ENCODE measurements at regions not wholly inside any gene's neighbourhood (a gene's known extent, or its start where the extent isn't known, plus 50 kb on each side); places are given as distances from the start of the nearest gene placed in this dataset.
A peak's percentile ranks its signal among the peaks of the same experiment; 100 is the strongest.

DNA sequence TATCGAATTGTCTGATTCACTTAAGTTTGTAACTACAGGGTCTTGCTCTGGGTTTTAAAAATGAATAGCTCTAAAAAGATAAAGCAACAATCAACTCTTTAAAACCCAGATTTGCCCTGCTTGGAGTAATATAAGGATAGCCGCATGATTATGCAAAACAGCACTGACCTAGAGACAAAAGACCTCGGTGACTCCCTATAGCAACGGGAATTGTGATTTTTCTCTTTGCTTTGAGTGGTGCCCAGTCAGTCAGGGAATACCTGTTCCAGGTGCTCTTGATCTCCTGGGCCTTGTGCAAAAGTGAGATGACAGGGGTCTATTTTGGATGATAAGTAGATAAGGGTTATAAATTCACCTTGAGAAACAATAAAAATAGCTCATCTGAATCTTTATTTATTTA, 336.3 kb upstream of the NOX3 start (continued):
- TF ChIP-seq, protein P1, sequence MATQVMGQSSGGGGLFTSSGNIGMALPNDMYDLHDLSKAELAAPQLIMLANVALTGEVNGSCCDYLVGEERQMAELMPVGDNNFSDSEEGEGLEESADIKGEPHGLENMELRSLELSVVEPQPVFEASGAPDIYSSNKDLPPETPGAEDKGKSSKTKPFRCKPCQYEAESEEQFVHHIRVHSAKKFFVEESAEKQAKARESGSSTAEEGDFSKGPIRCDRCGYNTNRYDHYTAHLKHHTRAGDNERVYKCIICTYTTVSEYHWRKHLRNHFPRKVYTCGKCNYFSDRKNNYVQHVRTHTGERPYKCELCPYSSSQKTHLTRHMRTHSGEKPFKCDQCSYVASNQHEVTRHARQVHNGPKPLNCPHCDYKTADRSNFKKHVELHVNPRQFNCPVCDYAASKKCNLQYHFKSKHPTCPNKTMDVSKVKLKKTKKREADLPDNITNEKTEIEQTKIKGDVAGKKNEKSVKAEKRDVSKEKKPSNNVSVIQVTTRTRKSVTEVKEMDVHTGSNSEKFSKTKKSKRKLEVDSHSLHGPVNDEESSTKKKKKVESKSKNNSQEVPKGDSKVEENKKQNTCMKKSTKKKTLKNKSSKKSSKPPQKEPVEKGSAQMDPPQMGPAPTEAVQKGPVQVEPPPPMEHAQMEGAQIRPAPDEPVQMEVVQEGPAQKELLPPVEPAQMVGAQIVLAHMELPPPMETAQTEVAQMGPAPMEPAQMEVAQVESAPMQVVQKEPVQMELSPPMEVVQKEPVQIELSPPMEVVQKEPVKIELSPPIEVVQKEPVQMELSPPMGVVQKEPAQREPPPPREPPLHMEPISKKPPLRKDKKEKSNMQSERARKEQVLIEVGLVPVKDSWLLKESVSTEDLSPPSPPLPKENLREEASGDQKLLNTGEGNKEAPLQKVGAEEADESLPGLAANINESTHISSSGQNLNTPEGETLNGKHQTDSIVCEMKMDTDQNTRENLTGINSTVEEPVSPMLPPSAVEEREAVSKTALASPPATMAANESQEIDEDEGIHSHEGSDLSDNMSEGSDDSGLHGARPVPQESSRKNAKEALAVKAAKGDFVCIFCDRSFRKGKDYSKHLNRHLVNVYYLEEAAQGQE (IDR thresholded peaks at IDR 0.05; ENCODE audit: low read depth): no peak

DNA sequence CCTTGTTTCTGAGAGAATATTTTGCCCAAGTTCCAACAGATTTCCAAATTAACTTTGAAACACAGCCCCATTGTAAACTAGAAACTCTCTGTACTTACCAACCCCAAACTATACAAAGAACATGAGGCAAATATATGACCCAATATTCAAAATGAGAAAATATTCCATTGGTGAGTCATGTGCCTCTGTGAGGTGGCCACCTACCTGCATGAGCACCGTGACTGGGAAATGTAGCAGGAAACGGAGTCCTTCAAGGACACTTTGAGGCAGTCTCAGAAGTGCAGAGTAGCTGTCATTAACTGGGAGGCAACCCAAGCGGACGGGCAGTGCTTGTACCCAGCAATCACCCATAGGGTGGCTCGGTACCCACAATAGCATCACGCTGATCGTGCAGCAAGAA, 335.5 kb upstream of the NOX3 start:
- intact Hi-C loops (cut with micrococcal nuclease): no loop called here
- Histone ChIP-seq H3K4me3 (replicated peaks in 1 of 2; ENCODE audit: low read depth in 1 of 2, low read length in 2 of 2) (no peak overlapping the region), H3K36me3 (ENCODE audit: control insufficient read depth in 1 of 2, insufficient read depth in 2 of 2, low read length in 2 of 2) (no peaks in the 10 kb centered on the region), H3K79me2 (ENCODE audit: insufficient read depth, low read length) (no peaks in the 10 kb centered on the region), H3K9me2 (ENCODE audit: insufficient read depth) (no peaks in the 10 kb centered on the region), H3K4me1 (ENCODE audit: control insufficient read depth in 1 of 2, insufficient read depth in 2 of 2, low read length in 2 of 2) (peaks cover 0 to 5% of the 10 kb centered on the region in 2 experiments; a peak in 1 of 4 replicates), H4K20me1 (ENCODE audit: insufficient read depth) (no peaks in the 10 kb centered on the region), H3K27ac (ENCODE audit: low read depth, low read length) (no peak overlapping the region), H3K4me2 (ENCODE audit: low read length) (no peak overlapping the region), H2AFZ (ENCODE audit: low read depth, low read length, poor library complexity, severe bottlenecking) (no peak overlapping the region), H3K27me3 (ENCODE audit: insufficient read depth, low read length) (no peaks in the 10 kb centered on the region), H3K9ac (ENCODE audit: low read length) (no peak overlapping the region), H3K9me3 (ENCODE audit: control insufficient read depth in 1 of 2, insufficient read depth in 1 of 2, low read depth in 1 of 2, low read length in 2 of 2) (no peaks in the 10 kb centered on the region)
- no TSS peak for BruUV-seq (replicated peaks)
- ATAC-seq: no peak
- DNase-seq (ENCODE audit: low read depth, low spot score): no peak
- ChIA-PET POLR2A (no interaction called here), RAD21 (ENCODE audit: low non-redundant PET in 1 of 2, low total read pairs in 2 of 2, uncharacterized antibody in 2 of 2, unreplicated experiment in 2 of 2) (no interaction called here), CTCF (no interaction called here)
- TF ChIP-seq FOSL1 (IDR thresholded peaks at IDR 0.05; ENCODE audit: low read depth): peak; percentile 23; the same call in 1 of the 2 replicates
- TF ChIP-seq, protein P1 (IDR thresholded peaks at IDR 0.05; ENCODE audit: low read depth): no peak
